DMS153 treated with DMSO at 0.1 percent for 48 hours (cell line): ENCODE measurements at regions not wholly inside any gene's neighbourhood (a gene's known extent, or its start where the extent isn't known, plus 50 kb on each side); places are given as distances from the start of the nearest gene placed in this dataset.
A peak's percentile ranks its signal among the peaks of the same experiment; 100 is the strongest.

Experiments
- DNase-seq: peaks from one replicate; lab custom pipeline; 2025; ENCODE audit not compliant: unreplicated experiment; lab: John Stamatoyannopoulos, UW

- no peak for DNase-seq
Measured at GRCh38 chr20:23180451-23180921, 94.4 kb upstream of the CD93 start.

- no peak for DNase-seq
Measured at GRCh38 chr20:23179766-23180403, 93.8 kb upstream of the CD93 start.

- no peak for DNase-seq
Measured at GRCh38 chr20:23178806-23179205, 92.7 kb upstream of the CD93 start.

- no peak for DNase-seq
Measured at GRCh38 chr20:23174821-23175220, 88.7 kb upstream of the CD93 start.

- no peak for DNase-seq
Measured at GRCh38 chr20:23167431-23167830, 81.3 kb upstream of the CD93 start.

- no peak for DNase-seq
Measured at GRCh38 chr20:23166563-23166962, 80.4 kb upstream of the CD93 start.

- DNase-seq = no peak
Measured at GRCh38 chr20:23165964-23166363, 79.8 kb upstream of the CD93 start.

- no peak for DNase-seq
Measured at GRCh38 chr20:23165307-23165750, 79.2 kb upstream of the CD93 start.

GRCh38 chr20:23164176-23164601 is 78.1 kb upstream of the CD93 start:
- no peak for DNase-seq

GRCh38 chr20:23163562-23163961 is 77.4 kb upstream of the CD93 start:
- DNase-seq = no peak

GRCh38 chr20:23162887-23163286 is 76.8 kb upstream of the CD93 start:
- DNase-seq = no peak

- peak; percentile 94 for DNase-seq
Measured at GRCh38 chr20:23161968-23162696, 76.0 kb upstream of the CD93 start.

GRCh38 chr20:23161244-23161891 is 75.2 kb upstream of the CD93 start:
- no peak for DNase-seq

GRCh38 chr20:23160536-23161243 is 74.6 kb upstream of the CD93 start:
- no peak for DNase-seq

GRCh38 chr20:23159947-23160318 is 73.8 kb upstream of the CD93 start:
- DNase-seq = no peak

GRCh38 chr20:23159256-23159946 is 73.3 kb upstream of the CD93 start:
- DNase-seq = no peak

GRCh38 chr20:23157734-23158133 is 71.6 kb upstream of the CD93 start:
- DNase-seq = no peak

- no peak for DNase-seq
Measured at GRCh38 chr20:23156842-23157423, 70.8 kb upstream of the CD93 start.

- no peak for DNase-seq
Measured at GRCh38 chr20:23156170-23156841, 70.2 kb upstream of the CD93 start.

- no peak for DNase-seq
Measured at GRCh38 chr20:23155141-23155590, 69.0 kb upstream of the CD93 start.
